DND-41 (cell line): ENCODE measurements at regions not wholly inside any gene's neighbourhood (a gene's known extent, or its start where the extent isn't known, plus 50 kb on each side); places are given as distances from the start of the nearest gene placed in this dataset.
A peak's percentile ranks its signal among the peaks of the same experiment; 100 is the strongest.

ENCODE experiments used
- ATAC-seq: fragments of 200-7000 bp; cut with Tn5 transposase; 3 replicates; pipeline ENCODE4 v1.9.1; 2021; ENCODE audit warnings: low read depth; ENCODE audit not compliant: insufficient read depth
- DNase-seq: peaks from one replicate; pipeline ENCODE4 v3.0.0-alpha.2; 2020
- H2AFZ ChIP-seq: 2 replicates; pipeline ENCODE4 v1.6.0; 2012; ENCODE audit warnings: low read depth, low read length
- H3K27ac ChIP-seq: 2 replicates; pipeline ENCODE4 v1.5.1; 2012; ENCODE audit warnings: low read length, inconsistent platforms
- H3K27me3 ChIP-seq: fragments of 200-600 bp; sonication (generic); 2 replicates; pipeline ENCODE4 v1.6.0; 2012; ENCODE audit warnings: low read length, mild to moderate bottlenecking, inconsistent platforms; ENCODE audit not compliant: insufficient read depth, poor library complexity
- H3K36me3 ChIP-seq: 2 replicates; pipeline ENCODE4 v1.5.1; 2012; ENCODE audit warnings: low read length, inconsistent platforms; ENCODE audit not compliant: insufficient read depth
- H3K4me1 ChIP-seq: 2 replicates; pipeline ENCODE4 v1.5.1; 2012; ENCODE audit warnings: mild to moderate bottlenecking, low read length; ENCODE audit not compliant: insufficient read depth
- H3K4me2 ChIP-seq: 2 replicates; pipeline ENCODE4 v1.6.0; 2012; ENCODE audit warnings: mild to moderate bottlenecking, moderate library complexity, low read length, inconsistent platforms; ENCODE audit not compliant: insufficient read depth
- H3K4me3 ChIP-seq, 2 experiments: fragments of 200-600 bp in 1 of 2; shearing (Covaris generic) in 1 of 2; 2 replicates each; pipeline ENCODE4 v1.5.1; 2012 to 2016; ENCODE audit warnings: inconsistent platforms in 2 of 2, low read length in 2 of 2, mild to moderate bottlenecking in 2 of 2, low read depth in 1 of 2, moderate library complexity in 1 of 2
- H3K79me2 ChIP-seq: 2 replicates; pipeline ENCODE4 v1.6.0; 2012; ENCODE audit warnings: low read length, inconsistent platforms; ENCODE audit not compliant: insufficient read depth
- H3K9ac ChIP-seq: 2 replicates; pipeline ENCODE4 v1.6.0; 2012; ENCODE audit warnings: low read depth, mild to moderate bottlenecking, inconsistent platforms, low read length, moderate library complexity
- H3K9me3 ChIP-seq: 2 replicates; pipeline ENCODE4 v1.5.1; 2012; ENCODE audit warnings: low read length, moderate library complexity, mild to moderate bottlenecking, inconsistent platforms; ENCODE audit not compliant: insufficient read depth, severe bottlenecking
- H4K20me1 ChIP-seq: 2 replicates; pipeline ENCODE4 v1.6.0; 2012; ENCODE audit warnings: low read length; ENCODE audit not compliant: insufficient read depth
- CTCF ChIP-seq: IDR thresholded peaks from 2 replicates; pipeline ENCODE4 v1.5.1; 2012; ENCODE audit warnings: borderline replicate concordance, low read length, moderate library complexity, mild to moderate bottlenecking; ENCODE audit not compliant: poor library complexity, severe bottlenecking; ENCODE audit errors: extremely low read depth
- EZH2 ChIP-seq: IDR thresholded peaks from 3 replicates; pipeline ENCODE4 v1.6.1; 2012; ENCODE audit warnings: borderline replicate concordance, low read depth, mild to moderate bottlenecking, moderate library complexity, low read length, inconsistent platforms; ENCODE audit not compliant: severe bottlenecking

- ATAC-seq (no peak), DNase-seq (no peak)
- no peak overlapping the region for H3K4me2 ChIP-seq
- no peak for TF ChIP-seq CTCF
- TF ChIP-seq EZH2 = no peak
- H3K36me3 ChIP-seq = no peaks in the 10 kb centered on the region
- no peaks in the 10 kb centered on the region for H3K27me3 ChIP-seq
- no peaks in the 10 kb centered on the region for H4K20me1 ChIP-seq
- peak overlapping the region; percentile 45; the same call in 1 of the 2 replicates for H3K27ac ChIP-seq
- H3K4me1 ChIP-seq = peaks cover 2% of the 10 kb centered on the region; the same call in 1 of the 2 replicates
- H3K4me3 ChIP-seq = no peak overlapping the region
- H3K9me3 ChIP-seq = no peaks in the 10 kb centered on the region
- no peak overlapping the region for H3K9ac ChIP-seq
- H2AFZ ChIP-seq = no peak overlapping the region
- no peaks in the 10 kb centered on the region for H3K79me2 ChIP-seq
These were observed 975.1 kb downstream of the BCL11B start for GRCh38 chr14:98296895-98297294.

GRCh38 chr14:98297567-98297966 is 974.4 kb downstream of the BCL11B start:
- Histone ChIP-seq H3K27me3 (no peaks in the 10 kb centered on the region), H3K4me3 (no peak overlapping the region), H2AFZ (no peak overlapping the region), H3K9me3 (no peaks in the 10 kb centered on the region), H3K4me2 (no peak overlapping the region), H3K27ac (no peak overlapping the region), H3K9ac (no peak overlapping the region), H3K79me2 (no peaks in the 10 kb centered on the region), H4K20me1 (no peaks in the 10 kb centered on the region), H3K4me1 (peaks cover 5% of the 10 kb centered on the region; the same call in 1 of the 2 replicates), H3K36me3 (no peaks in the 10 kb centered on the region)
- DNase-seq (no peak), ATAC-seq (no peak)
- TF ChIP-seq CTCF = no peak
- TF ChIP-seq EZH2 = no peak

GRCh38 chr14:98298481-98299244 is 973.3 kb downstream of the BCL11B start:
- peak; percentile 34; the same call in 1 of the 3 replicates for ATAC-seq
- Histone ChIP-seq H2AFZ (no peak overlapping the region; the same call in 1 of the 2 replicates), H3K9me3 (no peaks in the 10 kb centered on the region)

More at GRCh38 chr14:98298481-98299244, 973.3 kb downstream of the BCL11B start:
- H3K4me1 ChIP-seq = peaks cover 5% of the 10 kb centered on the region; the same call in 1 of the 2 replicates
- H3K9ac ChIP-seq = no peak overlapping the region
- H3K27me3 ChIP-seq = no peaks in the 10 kb centered on the region
- no peak for DNase-seq
- no peak overlapping the region for H3K4me2 ChIP-seq
- no peak overlapping the region; the same call in 1 of the 2 replicates for H3K27ac ChIP-seq
- no peak overlapping the region for H3K4me3 ChIP-seq
- no peaks in the 10 kb centered on the region for H4K20me1 ChIP-seq
- TF ChIP-seq CTCF (no peak), EZH2 (no peak)
- H3K79me2 ChIP-seq = no peaks in the 10 kb centered on the region
- no peaks in the 10 kb centered on the region for H3K36me3 ChIP-seq
